Choroid plexus epithelial cell (primary cell): ENCODE measurements at regions not wholly inside any gene's neighbourhood (a gene's known extent, or its start where the extent isn't known, plus 50 kb on each side); places are given as distances from the start of the nearest gene placed in this dataset.

Source experiments
- DNase-seq: peaks from one replicate; pipeline ENCODE4 v3.0.0-alpha.2; 2010; ENCODE audit warnings: low read depth
- H3K4me3 ChIP-seq: 2 replicates; pipeline ENCODE4 v1.5.1; 2011; ENCODE audit warnings: low read depth, mild to moderate bottlenecking, control low read depth, low read length, moderate library complexity
- CTCF ChIP-seq: conservative IDR thresholded peaks from 2 replicates; pipeline ENCODE4 v1.5.1; 2011; ENCODE audit warnings: low read depth, mild to moderate bottlenecking, control low read depth, inconsistent platforms, low read length, moderate library complexity

GRCh38 chr17:51524524-51524923, 264.2 kb downstream of the UTP18 start:
- H3K4me3 ChIP-seq = no peak overlapping the region
- no peak for DNase-seq
- TF ChIP-seq CTCF = no peak

- no peak for TF ChIP-seq CTCF
- DNase-seq = no peak
- H3K4me3 ChIP-seq = no peak overlapping the region
These were observed 266.2 kb downstream of the UTP18 start for GRCh38 chr17:51526507-51526906.

- DNase-seq = no peak
- H3K4me3 ChIP-seq = no peak overlapping the region
- TF ChIP-seq CTCF = no peak
These were observed 267.1 kb downstream of the UTP18 start for GRCh38 chr17:51527225-51527982.

GRCh38 chr17:51528111-51528510, 267.8 kb downstream of the UTP18 start:
- no peak overlapping the region for H3K4me3 ChIP-seq
- TF ChIP-seq CTCF = no peak
- DNase-seq = no peak

GRCh38 chr17:51533219-51533618, 272.9 kb downstream of the UTP18 start:
- no peak for TF ChIP-seq CTCF

GRCh38 chr17:51533821-51534220, 273.5 kb downstream of the UTP18 start:
- DNase-seq = no peak
- no peak for TF ChIP-seq CTCF
- H3K4me3 ChIP-seq = no peak overlapping the region

More at GRCh38 chr17:51533219-51533618, 272.9 kb downstream of the UTP18 start:
- no peak overlapping the region for H3K4me3 ChIP-seq
- DNase-seq = no peak

- H3K4me3 ChIP-seq = no peak overlapping the region
- no peak for DNase-seq
- TF ChIP-seq CTCF = no peak
These were observed 276.3 kb downstream of the UTP18 start for GRCh38 chr17:51536627-51537026.
